ENCODE measurements at regions not wholly inside any gene's neighbourhood (a gene's known extent, or its start where the extent isn't known, plus 50 kb on each side); places are given as distances from the start of the nearest gene placed in this dataset.
"Not testable (repeated sequence)": the region's sequence is repeated elsewhere in the genome, so short reads cannot be mapped to it uniquely, and the experiment has no call there.

DNA sequence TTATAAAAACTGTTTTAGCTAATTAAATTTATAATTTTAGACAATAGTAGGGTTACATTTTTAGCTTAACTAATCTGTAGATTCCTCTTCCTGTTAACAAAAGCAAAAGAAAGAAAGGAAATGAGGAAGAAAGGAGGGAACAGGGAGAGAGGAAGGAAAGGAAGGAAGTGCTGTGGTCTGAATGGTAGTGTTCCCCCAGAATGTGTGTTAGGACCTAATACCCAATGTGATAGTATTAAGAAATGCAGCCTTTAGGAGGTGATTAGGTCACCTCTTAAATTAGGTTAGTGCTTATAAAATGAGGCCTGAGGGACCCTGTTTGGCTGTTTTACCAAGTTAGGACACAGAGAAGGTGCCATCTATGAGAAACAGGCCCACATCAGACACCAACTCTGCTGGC is 136.9 kb upstream of the SAMSN1 start:
- DNase-seq (ENCODE audit: low read depth), result no peak

DNA sequence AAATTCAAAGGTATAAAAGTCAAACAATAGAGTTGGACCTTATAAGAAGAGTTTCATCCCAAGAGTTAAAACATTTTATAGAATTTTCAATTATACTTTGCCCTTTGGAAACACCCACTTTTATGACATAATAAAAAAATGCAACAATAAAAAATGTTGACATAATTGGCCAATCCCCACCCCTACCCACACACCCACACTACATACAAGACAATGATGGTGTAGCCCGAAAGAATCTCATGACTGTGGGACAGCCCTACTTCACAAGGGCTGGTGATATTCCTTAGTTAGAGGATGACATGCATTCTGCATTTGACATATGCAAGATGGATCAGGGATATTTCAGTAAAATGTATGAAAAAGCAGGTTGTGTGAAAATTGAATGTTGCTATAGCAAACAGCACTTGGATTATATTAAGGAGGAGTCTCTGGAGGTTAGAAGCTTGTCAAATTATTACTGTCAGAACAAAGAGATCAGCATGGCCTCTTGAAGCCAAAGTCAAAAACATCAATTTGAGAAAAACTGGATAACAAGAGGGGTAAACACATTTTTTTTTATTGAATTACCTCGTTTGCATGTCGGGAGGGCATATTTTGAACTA is 133.0 kb upstream of the SAMSN1 start:
- no peak for DNase-seq (ENCODE audit: low read depth)

DNA sequence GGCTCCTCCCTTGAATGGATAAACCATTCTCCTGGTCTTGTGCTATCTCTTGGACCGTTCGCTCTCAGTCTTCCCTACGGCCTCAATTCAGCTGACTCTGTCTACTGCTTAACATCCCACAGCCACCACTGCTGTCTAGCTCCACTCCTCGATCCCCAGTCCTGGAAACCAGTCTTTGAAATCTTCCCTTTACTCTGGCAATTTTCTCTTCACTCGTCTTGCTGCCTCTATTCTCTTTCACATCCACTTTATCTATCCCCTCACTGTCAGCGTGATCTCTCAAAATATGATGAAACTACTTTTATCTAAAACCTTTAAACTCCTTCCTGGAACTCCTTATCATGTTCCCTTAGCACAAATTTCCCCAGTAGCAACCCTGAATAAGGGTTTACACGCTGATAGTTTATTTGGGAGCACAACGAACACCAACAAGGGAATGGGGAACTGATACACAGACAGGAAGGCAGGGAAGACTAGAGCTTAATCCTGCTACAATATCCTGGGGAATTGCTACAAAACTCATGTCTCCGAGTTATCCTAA is 131.6 kb upstream of the SAMSN1 start:
- no peak for DNase-seq (ENCODE audit: low read depth)

DNA sequence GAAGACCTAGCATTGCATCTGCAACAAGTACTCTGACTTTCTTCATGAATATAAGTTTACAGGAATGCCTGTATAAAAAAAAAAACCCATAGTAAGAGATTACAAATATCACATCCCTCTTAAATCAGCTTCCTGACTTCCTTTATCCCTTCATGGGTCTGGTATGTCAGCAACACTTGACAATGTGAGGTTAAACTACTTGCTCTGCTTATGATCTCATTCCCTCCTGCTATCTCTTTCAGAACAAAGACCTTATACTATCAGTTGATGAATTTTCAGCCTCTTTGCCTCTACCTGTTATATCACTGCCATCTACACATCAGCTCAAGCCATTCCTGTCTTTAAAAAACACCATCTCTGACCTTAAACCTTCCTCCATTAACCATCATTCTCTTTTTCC is 130.9 kb upstream of the SAMSN1 start:
- no peak for DNase-seq (ENCODE audit: low read depth)

DNA sequence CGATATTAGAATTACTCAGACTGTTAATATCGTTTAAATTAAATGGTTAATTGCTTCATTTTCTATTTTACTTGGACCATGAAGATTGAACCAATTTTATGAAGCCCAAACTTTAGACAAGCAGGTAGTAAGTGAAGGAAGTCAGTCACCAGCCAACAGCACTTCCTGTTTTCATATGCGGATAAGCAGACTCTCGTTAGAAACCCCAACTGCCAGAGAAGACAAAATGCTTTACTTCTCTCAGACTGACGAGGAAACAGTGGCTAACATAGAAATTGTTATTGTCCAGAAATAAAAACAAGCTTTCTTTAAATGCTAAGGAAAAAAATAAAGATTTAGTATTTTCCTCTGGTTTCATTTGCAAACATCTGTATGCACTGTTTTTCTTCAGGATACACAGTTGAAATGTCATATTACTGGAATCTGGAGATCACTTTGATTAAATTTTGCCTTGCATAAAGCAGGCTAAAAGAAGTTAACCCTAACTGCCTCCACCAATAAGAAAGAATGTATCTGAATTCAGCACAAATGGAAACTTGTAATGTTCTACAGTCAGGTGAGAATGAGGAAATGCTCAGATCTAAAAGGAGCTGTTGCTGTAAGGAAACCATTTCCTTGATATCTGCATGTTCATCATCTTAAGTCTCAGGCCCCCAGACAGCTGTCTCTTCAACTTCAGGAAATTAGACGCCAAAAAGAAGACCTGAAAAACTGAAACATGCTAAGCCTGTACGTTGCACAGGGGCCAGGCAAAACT is 129.8 kb upstream of the SAMSN1 start:
- DNase-seq (ENCODE audit: low read depth), result no peak

DNA sequence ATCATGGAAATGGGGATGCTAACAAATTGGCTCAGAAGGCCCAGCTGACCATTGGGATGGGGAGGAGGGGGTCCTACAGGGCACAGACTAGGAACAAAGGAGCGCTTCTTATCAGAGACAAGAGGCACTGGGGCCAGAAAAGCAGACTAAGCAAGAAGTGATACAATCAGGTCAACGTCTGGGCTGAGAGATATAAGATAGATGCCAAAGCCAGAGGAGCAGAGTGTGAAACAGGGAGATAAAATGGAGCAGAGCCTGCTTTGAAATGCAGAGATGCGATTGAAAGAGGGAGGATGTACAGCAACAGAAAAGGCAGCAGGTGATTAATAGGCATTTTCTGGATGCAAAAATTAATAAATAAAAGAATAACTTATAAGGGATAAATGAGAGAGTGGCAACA is 127.5 kb upstream of the SAMSN1 start:
- no peak for DNase-seq (ENCODE audit: low read depth)

DNA sequence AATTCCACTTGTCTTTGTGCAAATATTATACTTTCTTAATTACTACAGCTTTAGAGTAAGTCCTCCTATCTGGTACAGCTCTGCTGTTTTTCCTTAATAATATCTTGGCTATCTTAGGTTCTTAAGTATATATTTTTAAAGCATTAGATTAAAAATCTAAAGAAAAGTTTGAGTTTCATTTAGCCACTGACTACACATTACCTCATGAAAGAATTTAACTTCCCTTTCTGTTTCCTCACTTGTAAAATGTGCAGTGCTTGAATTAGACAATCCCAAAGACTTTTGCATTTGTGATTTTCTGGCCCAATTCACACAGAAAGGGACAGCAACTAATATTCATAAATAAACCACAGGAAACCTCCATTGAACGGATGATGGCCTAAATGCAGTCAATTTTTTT is 126.4 kb upstream of the SAMSN1 start:
- DNase-seq (ENCODE audit: low read depth), result no peak

DNA sequence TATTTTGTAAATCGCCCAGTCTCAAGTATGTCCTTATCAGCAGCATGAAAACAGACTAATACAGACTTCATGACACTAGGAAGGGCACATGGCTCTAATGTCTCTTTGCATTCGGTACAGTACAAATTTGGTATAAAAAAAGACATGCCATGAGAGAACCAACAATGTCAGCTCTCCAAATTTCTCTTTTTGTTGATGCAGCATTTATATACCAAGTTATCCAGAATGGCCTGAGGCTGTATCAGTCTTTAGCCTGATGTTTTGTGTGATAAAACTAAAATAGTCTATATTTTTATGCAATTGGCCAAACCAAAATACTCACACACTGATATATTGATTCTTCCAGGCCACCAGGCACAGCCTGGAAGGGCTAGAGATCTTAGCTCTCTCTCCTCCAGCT is 124.3 kb upstream of the SAMSN1 start:
- no peak for DNase-seq (ENCODE audit: low read depth)

DNA sequence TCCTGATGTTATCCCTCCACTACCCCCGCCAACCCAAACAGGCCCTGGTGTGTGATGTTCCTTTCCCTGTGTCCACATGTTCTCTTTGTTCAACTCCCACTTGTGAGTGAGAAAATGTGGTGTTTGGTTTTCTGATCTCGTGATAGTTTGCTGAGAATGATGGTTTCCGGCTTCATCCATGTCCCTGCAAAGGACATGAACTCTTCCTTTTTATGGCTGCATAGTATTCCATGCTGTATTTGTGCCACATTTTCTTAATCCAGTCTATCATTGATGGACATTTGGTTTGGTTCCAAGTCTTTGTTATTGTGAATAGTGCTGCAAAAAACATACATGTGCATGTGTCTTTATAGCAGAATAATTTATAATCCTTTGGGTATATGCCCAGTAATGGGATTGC is 123.0 kb upstream of the SAMSN1 start:
- DNase-seq (ENCODE audit: low read depth), result not testable (repeated sequence)

DNA sequence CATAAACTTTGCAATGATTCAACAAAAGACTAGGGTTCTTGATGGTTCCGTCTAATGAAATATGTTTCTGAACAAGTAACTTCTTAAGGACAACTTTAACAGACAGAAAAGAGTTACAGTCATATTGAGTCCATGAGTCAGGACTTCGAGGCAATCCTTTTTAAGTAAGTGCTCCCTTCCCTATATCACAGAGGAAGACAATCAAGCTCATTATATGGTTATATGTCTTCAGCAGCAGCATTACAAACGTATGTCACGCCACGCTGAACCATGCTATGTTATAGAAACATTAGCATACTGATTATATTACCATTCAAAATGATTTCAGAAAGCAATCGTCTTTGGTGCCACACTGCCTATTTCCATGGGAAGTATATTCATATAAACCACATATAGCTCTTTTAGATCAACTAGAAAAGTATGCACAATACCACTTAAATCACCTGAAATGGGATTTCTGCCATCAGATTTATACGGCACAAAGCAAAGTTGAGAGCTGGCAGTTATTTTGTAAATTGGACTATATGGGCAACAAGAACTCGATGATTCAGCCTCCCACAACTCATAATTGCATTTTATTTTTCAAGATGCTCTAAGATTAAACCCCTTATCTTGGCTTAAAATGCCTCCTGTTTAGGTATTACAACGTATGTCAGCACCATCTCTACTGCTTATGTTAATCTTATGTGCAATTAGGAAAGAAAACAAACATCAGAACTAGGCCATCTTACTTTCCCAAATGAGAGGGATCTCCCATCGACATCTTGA is 111.3 kb upstream of the SAMSN1 start:
- DNase-seq (ENCODE audit: low read depth), result no peak

DNA sequence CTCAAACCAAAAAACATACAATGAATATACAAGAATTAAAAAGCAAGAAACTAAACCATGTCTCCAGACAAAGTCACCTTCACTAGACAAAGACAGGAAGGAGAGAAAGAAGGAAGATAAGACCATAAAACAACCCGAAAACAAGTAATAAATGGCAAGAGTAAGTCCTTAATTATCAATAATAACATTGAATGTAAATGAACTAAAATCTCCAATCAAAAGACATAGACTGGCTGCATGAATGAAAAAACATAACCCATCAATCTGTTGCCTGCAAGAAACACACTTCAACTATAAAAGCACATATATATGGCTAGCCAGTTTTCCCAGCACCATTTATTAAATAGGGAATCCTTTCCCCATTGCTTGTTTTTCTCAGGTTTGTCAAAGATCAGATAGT is 100.8 kb upstream of the SAMSN1 start:
- DNase-seq (ENCODE audit: low read depth), result no peak

DNA sequence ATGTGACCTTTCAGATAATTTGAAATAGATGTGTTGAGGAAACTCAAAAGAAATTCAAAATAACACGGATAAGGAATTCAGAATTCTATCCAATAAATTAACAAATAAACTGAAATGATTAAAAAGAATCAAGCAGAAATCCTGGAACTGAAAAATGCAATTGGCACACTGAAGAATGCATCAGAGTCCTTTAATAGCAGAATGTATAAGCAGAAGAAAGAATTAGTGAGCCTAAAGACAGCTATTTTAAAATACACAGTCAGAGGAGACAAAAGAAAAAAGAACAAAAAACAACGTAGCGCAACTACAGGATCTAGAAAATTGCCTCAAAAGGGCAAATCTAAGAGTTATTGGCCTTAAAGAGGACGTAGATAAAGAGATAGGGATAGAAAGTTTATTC is 99.6 kb upstream of the SAMSN1 start:
- DNase-seq (ENCODE audit: low read depth), result no peak

DNA sequence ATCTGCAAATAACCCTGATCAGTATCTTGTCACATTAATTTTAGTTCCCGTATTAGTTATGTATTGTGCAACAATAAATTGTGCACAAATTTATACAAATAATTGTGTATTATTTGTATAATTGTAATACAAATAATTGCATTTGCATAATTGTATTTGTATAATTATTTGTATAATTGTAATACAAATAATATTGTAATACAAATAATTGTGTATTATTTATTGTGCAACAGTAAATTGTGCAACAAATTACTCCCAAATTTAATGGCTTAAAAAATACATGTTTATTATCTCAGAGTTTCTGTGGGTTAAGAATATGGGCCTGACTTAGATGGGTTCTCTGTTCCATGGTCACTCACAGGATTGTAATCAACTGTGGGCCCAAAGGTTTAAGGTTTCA is 86.2 kb upstream of the SAMSN1 start:
- DNase-seq (ENCODE audit: low read depth), result no peak

DNA sequence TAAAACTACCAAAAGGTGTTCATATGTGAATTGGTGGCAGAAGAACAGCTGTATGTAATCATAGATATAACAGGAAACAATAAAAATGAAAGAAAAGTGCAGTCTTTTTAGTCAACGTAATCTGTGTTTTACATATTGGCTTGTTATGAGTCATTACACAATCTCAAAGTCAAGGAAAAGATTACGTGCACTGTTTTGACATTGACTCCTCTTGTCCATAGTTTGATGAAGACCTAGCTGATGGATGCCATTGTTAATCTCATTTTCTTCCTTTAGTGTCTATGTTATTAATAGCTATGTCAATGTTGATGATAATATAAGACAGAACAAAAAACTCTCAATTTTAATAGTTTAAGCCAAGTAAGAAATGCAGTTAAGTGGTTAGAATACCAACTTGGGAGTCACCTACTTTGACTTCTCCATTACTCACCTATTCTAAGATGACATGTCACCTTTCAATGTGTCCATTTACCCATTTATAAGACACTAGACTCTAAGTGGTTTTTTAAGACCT is 84.5 kb upstream of the SAMSN1 start:
- no peak for DNase-seq (ENCODE audit: low read depth)

DNA sequence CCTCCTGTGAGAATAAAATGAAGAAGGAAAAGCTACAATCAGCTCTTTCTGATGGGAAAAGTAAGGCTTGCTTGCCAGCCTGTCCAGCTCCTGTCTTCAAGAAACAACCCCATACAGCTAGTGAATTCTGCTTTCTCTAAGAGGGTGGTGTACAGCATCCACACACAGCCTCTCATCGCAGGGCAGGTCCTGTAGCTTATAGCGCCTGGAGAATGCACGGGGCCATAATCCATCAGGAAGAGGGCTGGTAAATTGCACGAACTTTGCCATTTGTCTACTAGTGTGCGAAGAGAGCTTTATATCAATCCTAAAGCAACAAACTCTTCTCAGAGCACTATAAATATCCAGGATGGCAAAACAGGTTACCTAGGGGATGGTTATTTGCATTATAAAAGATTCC is 83.3 kb upstream of the SAMSN1 start:
- DNase-seq (ENCODE audit: low read depth), result no peak

DNA sequence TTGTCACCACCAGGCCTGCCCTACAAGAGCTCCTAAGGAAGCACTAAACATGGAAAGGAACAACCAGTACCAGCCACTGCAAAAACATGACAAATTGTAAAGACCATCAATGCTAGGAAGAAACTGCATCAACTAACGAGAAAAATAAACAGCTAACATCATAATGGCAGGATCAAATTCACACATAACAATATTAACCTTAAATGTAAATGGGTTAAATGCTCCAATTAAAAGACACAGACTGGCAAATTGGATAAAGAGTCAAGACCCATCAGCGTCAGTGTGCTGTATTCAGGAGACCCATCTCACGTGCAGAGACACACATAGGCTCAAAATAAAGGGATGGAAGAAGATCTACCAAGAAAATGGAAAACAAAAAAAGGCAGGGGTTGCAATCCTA is 77.0 kb upstream of the SAMSN1 start:
- not testable (repeated sequence) for DNase-seq (ENCODE audit: low read depth)

DNA sequence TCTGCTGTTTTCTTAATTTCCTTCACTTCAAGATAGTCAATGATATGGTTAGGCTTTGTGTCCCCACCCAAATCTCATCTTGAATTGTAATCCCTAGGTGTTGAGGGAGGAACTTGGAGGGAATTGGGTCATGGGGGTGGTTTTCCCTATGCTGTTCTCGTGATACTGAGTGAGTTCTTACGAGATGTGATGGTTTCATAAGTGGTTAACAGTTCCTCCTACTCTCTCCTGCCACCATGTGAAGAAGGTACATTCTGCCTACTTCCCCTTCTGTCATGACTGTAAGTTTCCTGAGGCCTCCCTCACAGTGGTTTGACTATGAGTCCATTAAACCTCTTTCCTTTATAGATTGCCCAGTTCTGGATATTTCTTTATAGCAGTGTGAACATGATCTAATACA is 74.0 kb upstream of the SAMSN1 start:
- no peak for DNase-seq (ENCODE audit: low read depth)

DNA sequence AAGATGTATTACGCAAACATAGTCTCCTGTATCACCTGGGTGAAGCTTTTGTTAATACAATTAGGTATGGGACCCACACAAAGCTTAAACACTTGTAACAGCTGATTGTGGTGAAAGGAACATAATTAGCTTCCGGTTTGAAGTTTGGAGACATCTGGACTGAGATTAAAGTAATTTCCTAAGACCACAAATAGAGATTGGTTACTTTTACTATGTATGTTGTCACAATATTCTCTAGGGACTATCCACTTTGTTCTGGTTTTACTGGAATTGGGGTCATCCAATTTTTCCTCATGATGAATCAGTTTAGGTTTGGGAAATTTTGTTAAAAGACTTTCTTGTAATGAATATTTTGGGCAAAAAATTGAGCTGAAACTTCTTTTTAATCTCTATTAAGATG is 71.8 kb upstream of the SAMSN1 start:
- no peak for DNase-seq (ENCODE audit: low read depth)

DNA sequence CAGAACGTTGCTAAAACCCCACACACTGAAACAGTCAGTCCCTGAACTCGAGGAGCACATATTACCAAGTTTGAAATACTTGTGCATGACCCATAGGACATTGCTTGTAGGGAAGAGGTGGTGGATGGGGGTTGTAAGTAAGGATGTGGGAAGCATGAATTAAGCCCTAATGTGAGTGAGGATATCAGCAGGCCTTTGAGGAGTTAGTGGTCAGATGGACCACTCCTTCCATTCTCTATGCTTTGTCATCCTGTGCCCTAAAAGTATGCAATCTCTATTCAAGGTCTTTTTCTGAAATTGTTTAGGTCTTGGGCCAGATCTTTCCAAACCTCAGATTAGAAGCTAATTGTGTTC is 70.9 kb upstream of the SAMSN1 start:
- no peak for DNase-seq (ENCODE audit: low read depth)

DNA sequence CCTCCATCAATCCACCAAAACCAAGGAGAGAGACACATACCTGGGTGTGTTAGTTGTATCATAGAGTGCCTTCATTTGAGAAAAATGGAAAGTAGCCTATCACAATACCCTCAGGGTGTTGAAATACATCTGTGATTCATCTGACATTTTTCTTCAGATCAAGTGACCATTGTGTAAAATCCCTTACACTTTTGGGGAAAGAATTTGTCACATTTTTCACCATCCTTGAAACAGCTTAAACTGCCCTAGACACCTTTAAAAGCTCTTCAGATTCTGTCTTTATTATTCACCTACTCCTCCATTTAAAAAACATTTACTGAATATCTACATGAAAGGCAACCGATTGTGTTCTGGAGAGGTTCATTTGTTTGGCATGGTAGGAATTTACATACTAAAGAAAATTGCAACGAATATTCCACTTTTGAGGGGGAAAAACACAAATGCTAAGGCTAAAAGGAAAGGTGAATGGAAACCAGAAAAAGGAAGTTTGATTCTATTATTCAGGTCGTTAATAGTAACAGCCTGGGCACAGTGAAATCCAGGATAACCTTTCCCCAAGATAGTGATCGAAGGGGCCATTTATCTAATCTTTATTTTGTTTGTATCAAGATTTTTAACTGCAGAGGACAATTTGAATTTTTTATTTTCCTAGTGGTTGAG is 70.4 kb upstream of the SAMSN1 start:
- DNase-seq (ENCODE audit: low read depth), result no peak

DNA sequence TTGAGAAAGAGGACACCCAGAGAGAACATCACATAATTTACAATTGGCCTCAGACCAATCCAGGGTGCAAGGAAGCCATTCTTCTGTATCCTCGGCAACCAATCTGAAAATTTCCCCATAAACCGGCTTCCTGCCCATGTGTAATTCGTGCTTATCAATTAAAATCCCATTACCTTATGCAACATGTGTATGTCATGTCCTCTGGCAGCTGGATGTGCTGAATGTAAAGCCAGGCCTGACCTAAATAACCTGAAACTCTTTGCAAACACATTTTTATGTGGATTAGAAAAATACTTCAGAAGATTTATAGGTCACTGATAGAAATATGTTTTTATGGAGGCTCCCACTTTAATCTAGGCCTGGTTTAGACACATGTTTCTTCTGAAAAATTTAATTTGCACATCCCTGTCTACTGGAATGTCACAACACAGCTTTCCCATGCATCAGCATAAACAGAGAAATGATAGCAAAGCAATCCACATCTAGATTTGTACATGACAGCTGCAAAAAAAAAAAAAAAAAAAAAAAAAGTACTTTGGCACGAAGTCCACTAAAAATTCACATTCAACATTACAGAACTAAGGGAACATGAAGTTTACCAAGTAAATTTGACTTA is 69.4 kb upstream of the SAMSN1 start:
- no peak for DNase-seq (ENCODE audit: low read depth)

DNA sequence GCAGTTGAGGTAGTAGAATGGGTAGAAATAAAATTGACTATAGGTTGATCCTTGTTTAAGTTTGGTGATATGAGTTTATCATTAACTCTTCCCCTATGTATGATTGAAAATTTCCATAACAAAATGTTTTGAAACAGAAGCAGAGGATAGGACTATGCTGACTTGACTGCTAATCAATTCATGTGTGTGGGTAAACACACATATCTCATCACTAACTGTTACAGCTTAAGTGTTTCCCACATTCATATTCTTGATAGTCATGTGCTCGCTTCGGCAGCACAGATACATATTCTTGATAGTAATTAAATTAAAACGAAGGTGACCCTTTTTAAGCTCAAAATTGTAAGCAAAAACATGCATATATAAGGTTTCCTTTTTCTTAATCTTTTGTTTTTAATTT is 68.2 kb upstream of the SAMSN1 start:
- DNase-seq (ENCODE audit: low read depth), result no peak

Data from stimulated activated CD4-positive, alpha-beta T cell treated with anti-CD3 and anti-CD28 coated beads, Interleukin-2, amount 100 ng/mL, for 4 hours (primary cell).